Pons (tissue), 1 donor: ENCODE measurements at regions not wholly inside any gene's neighbourhood (a gene's known extent, or its start where the extent isn't known, plus 50 kb on each side); places are given as distances from the start of the nearest gene placed in this dataset.

ENCODE experiments used
- DNase-seq: peaks from one replicate; pipeline ENCODE4 v3.0.0-alpha.2; 2016; ENCODE audit warnings: low spot score

DNA sequence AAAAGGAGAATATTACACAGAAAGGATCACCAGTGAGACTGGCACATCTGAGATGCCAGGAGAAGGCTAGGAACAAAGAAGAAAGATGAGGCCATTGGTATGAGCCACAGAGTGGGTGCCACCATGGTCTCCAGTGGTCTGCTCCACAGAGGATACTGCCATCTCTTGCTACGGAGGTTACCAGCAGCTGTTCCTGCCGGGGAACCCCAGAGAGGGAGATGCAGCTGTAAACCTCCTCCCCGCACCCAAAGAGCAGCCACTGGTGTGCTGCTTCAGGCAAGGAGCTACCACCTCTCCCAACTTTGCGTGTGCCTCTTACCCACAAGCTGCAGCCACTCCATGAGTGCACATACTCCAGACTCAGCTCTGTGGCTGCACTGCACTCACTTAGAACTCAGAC, 201.5 kb upstream of the RTL1 start:
- DNase-seq = no peak

DNA sequence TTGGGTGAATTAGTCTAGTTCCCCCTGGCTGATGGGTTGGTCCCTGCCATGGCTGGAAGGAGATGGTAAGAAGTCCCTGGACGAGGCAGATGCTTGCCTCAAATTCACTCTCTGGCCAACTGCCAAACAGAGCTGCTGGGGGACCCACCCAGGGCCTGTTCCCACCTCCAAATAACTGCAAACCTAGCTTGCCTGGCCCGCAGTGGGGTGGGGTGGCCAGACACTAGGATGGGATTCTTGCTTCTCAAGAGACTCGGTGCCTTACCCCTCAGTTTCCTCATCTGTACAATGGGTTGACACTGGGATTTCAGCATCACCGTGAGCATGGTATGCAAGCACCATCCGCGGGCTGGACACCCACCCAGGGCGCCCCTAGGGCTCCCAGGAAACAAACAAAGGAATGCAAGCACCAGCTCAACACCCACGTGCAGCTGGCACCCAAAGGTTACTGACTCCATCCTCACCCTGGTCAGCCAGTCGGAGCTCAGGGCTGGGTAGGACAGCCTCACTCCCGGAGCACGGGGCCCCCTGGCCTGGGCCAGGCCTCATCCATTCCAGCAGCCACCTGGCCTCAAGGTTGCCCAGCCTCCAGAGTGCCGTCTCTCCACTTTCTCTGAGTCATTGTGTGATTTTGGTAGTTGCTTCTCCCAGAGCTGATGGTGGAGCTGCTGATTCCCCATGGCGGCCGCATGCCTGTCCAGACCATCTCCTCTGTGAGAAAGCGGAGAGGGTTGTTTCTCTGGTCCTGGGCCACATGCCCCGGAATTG, 205.2 kb upstream of the RTL1 start:
- no peak for DNase-seq

DNA sequence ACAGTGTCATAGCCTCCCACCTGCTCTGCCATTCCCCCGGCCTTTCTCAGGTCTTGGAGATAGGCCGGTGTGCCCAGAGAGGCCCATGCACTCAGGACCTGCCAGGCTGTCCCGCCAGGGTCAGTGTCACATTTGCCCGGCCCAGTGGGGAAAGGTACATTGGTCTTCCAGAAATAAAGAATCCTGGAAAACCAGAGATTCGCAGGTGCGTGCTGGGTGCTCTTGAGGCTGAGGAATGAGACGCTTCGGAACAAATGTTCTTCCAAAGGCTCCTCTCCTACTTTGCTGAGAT, 205.8 kb upstream of the RTL1 start:
- no peak for DNase-seq

DNA sequence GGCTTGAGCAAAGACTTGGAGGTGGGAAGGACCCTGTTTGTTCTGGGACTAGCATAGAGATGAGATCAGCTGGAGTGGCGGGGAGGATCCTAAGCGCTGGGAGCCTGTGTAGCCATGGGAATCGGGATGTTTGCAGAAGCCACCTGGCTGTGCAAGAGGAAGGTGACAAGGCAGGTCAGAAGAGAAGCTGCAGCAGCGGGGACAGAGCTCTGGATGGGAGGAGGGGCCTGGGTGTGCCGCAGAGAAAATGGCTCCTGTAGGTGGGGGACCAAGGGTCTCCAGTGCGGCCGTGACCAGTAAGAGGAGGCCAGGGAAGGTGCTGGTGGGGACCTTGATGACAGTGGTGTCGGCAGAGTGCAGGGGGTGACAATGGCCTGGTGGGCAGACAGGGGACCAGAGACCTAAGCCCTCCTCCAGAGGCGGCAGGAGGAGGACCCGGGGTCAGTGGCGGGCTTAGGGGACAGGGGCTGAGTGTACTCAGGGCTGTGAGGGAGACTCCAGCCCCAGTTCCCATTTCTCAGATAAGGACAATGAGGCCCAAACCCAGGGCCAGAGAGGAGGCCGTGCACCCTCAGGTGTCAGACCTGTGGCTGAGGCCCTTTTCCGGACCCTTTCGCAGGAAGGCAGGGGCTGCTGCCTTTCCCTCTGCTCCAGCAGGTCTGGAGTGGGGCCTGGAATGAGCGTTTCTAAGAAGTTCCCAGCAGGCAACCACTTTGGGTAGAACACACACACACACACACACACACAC, 206.6 kb upstream of the RTL1 start:
- no peak for DNase-seq

DNA sequence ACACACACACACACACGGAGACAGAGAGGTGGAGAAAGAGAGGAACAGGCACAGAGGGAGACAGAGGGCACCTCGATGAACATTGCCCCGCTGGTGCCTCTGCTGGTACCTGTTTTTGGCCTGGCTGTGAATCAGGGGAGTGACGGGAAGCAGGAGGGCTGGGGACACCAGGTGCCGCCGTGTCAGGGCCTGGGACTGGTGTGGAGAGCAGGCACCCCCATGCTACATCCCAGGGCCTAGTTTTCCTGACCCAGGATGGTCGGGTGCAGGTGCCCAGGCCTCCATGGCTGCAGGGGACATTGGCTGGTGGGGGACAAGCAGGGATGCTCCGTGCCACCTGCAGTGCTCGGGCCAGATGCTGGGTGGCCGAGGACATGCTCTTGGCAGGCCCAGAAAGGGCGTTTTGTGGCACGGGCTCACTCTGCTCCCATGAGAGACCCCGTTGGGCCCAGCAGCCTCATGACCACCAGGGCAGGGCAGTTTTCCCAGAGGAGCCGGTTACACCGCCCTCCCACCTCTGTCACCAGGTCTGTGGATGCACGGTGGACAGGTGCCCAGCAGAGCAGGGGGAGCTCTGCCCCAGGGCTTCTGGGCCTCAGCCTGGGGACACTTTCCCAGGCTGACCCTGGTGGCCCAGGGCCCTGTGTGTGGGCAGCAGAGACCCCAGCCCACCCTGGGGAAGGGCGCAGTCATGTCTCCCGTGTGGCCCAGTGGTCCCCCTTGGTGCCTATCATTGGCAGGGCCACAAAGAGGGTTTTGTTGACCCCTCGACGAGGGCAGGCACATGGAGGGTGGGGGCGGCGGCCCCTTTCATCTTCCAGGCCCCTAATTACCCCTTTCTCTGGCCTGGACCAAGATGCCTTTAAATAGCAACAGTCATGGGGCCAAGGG, 207.5 kb upstream of the RTL1 start:
- DNase-seq = no peak

DNA sequence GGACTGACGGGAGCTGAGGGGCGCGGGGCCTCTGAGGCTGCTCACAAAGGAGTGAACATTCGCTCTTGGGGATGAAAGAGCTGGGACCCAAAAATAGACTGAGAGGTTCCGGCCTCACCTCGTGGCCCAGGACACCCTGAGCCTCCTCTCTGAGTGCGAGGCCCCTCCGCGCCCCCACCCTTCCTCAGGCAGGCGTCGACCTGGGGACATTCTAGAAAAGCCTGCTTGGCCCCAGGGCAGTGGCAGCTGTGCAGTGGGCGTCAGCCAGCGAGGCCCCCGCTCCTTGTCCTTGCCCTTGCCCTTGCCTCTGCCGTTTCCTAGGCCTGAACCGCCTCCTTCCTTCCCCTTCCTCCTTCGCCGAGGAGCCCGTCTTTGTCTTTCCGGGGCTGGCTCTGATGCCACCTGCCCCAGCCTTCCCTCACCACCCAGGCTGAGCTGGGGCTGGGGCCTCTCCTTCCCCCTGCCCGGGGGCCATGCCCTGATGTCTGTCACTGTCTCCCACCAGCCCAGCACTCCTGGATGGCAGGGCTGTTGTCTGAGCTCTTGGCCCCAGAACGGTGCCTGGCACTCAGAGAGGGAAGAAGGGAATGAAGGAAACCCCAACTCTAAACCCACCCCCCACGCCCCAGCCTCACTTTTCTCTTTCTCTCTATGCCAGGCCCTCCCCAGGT, 208.2 kb upstream of the RTL1 start:
- no peak for DNase-seq

DNA sequence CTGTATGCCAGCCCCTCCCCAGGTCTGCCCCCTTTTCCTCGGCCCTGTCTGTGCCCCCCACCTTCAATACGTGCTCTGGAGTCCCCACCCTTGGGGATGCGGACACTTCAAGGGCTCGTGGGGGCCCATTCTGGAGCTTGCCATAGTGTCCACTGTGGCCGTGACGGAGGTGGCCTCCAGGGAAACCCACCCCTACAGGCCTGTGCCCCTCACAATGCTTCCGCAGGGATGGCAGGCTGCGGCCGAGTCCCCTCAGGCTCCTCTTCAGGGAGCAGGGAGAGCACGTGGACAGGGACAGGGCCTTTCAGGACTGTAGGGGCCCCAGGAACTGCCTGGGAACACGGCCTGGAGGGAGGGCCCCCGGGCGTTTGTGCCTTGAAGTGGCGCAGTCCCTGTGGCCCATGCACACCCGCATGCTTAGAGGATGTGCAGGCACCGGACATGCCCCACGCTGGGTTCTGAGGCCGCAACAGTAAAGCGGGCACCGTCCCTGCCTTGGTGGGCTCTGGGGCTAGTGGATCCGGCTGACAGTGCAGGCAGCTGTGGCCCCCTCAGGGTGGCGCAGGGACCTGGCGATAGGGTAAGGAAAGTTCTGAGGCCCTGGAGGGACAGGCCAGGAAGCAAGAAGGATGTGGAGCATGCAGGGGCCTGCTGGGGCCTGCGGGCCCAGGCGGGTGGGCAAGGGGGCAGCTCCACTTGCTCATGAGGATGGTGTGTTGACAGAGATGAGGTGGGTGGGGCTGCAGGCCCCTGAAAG, 209.0 kb upstream of the RTL1 start:
- no peak for DNase-seq

DNA sequence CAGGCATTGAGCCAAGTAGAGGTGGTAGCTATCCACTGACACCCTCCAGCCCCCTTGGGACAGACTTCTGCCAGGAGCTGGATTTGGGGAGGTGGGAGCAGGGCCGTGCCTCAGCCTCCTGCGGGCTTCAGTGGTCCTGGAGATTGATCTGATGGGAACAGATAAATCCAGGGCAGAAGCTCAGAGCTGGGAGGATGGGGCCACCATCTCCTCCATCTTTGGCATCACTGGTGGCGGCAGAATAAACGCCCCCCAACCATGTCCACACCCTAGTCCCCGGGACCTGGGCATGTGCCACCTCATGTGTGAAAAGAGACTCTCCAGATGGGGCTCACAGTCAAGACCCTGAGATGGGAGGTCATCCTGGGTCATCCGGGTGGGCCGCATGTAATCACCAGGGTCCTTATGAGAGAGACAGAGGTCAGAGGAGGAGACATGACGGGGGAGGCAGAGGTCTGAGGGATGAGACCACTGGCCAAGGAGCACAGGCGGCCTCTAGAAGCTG, 209.6 kb upstream of the RTL1 start:
- no peak for DNase-seq

DNA sequence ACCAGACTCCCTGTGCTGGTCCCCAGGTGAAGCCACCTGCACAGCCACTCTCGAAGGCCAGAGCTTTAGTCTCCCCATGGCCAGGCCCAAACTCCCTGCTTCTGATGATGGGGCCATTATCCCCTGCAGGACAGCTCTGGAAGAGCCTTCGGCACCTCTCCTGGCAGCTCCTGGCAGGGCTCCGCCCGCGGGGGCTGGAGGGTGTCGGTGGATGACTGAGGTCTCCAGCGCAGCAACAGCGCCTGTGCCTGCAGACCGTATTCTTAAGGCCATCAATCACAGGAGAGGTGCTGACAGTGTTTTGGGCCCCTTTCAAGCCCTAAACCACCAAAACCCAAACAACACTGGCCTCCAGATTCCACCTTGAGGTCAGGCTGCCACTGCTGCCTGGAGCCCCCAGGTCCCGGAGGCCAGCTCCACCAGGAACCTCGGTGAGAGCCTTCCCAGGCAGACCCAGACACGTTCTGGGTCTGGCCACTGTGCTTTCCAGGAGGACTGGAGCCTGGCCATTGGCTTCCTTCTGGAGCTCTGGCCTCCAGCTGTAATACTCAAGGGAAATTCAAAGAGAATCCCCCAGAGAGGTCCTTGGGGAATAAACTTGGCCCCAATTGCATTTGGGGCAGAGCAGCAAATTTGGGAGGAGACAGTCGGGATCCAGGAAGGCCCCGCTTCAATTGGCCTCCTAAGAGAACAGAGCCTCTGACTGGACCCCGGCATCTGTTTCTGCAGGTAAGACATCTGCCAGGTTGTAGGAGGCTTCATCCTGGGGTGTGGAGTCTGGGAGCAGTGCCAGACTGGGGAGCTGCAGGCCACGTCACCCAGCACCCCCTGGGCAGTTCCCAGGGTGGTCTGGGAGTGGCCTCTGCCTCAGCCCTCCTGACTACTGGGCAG, 210.6 kb upstream of the RTL1 start:
- no peak for DNase-seq

DNA sequence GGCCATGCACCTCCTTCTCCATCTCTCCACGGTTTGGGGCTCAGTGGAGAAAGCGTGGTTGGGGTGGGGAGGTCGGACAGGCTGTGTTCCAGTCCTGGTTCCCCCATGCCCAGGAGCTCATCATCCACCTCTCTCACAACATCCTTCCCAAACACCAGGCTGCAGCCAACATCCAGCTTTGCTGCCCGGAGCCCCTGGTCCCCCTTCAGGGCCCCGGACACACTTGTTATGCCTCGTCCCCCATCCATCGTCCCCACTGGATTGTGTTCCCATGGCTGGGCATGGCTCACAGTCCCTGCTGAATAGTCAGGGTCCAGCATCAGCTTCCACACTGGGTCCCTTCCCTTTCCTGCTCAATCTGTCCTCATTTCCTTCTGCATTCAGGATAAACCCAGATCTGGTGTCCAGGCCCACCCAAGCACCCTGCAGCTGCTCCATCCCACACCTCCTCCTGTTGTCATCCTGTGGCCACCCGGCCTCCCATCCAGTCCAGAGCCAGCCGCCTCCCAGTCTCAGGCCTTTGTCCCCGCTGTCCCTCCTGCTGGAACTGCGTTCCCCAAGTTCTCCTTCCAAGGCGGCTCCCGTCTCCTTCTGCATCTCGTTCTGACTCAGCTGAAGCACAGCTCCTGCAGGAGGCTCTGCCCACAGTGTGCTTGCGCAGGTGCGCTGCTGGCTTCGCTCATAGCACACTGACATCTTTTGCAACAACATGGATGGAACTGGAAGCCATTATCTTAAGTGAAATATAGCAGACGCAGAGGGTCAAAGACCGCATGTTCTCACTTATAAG, 211.4 kb upstream of the RTL1 start:
- no peak for DNase-seq

DNA sequence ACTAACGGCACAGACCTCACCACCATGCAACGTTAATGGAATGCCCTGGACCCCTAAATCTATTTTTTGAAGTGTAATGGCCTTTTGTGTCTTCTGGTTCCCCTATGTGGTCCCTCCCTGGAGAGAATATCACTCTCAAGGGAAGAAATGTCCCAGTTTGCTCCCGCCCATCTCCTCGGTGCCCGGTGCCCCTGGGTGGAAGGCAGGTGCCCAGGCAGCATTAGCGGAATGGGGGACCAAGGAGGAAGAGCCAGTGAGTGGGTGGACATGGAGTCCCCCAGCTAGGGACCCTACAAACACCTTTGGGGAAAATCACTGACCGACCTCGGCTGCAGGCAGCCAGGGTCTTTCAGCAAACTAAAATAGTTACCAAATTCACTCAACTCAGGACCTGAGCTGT, 212.1 kb upstream of the RTL1 start:
- DNase-seq = no peak

DNA sequence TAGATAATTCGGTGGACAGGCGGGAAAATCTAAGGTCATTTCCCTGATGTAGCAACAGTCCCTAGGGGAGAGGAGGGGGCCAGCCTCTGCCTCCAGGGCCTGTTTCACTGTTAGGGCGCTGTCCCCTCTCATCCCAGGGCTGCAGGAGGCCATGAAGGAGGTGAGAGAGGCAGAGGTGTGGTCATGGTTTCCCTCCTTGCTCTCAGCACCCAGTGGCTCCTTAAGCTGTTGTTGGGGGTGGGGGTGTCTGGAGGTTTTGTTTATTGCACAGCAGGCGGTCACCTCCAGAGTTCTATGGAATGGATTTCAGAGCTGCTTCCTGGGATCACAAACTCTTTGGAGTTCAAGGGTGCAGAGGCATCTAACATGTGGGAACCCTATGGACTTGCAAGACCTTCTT, 212.5 kb upstream of the RTL1 start:
- no peak for DNase-seq

DNA sequence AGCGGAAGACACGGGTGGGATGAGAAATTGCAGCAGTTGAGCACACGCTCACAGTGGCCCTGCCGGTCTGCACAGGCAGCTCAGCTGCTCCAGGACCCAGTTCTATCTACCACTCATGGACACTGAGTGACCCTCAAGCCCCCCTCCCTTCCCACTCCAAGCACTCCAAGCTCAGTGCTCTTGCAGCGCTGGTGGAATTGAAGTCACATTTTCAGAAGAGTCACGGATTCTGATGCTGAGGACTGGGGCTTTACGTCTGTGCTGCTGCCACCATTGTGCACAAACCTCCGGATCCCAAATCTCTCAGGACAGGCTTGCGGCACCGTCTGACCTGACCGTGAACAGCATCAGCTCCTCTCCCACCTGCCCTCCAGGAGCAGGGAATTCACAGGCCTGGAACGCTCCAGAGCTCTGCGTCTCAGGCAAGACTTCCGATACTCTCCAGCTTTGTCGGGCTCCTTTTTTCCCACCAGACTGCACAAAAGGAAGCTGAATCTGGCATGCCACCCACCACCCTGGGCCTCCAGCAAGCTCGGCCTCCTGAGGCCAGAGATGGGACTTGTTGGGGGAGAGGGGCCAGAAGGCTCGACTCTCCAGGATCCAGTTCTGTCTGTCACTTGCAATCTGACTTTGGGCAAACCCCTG, 213.1 kb upstream of the RTL1 start:
- no peak for DNase-seq

DNA sequence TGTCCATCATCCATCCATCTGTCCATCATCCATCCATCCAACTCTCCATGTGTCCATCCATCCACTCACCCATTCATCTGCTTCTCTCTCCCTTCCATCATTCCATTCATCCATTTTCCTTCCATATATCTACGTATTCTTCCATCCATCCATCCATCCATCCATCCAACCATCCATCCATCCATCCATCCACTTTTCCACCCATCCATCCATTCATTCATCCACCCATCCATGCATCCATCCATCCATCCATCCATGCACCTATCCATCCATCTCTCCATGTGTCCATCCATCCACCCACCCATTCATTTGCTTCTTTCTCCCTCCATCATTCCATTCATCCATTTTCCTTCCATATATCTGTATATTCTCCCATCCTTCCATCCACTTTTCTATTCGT, 214.0 kb upstream of the RTL1 start:
- no peak for DNase-seq

DNA sequence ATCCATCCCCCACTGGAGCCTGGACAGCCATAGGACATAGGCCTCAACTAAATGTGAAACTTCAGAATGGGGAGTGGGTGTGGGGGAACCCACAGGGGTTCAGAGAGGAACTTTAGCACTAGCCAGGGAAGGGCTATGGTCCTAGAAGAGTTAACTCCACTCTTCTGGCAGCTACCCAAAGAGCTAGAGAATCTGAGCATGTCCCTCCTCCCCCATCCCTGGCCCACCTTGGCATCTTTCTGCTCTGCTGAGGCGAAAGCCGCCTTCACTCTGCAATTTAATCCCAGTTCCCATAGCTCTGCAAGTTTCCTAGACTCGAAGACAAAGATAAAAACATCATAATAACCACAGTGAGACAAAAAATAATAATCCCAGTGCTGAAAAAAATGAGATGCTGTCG, 214.7 kb upstream of the RTL1 start:
- DNase-seq = no peak

DNA sequence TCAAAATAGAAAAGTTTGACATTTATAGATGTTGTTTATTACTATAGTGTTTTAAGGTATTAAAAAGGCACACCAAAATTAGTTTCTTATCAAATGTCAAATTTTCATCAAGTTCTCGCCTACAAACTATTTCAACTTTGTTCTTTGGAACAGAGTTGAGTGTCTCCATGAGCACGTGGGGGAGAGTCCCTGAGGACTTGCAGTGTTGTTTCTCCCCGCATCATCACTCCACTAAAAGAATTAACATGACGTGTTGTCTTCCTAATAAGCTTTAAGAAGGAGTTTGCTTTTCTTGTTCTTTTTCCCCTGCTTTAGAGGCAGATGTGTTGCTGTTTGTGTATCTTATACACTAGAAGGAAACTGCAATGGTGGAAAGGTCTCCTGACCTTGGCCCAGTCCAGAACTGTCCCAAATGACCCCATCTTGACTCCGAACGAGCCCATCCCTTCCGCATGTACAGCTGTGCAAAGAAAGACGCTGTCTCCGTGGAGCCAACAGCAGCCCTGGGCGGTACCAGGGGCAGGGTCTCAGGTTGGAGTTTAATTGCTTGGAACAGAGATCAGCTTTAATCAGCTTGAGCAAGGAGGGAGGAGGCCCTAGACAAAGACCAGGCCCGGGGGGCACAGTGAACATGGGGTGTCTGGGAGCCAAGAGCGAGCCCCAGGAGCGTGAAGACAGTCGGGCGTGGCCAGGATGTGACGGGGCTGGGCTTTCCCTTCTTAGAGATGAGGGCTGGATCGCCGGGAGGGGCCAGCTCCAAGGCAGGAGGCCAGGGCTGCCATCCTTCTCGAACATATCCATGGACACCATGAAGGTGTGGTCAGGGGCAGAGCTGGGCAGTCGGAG, 215.4 kb upstream of the RTL1 start:
- DNase-seq = no peak

DNA sequence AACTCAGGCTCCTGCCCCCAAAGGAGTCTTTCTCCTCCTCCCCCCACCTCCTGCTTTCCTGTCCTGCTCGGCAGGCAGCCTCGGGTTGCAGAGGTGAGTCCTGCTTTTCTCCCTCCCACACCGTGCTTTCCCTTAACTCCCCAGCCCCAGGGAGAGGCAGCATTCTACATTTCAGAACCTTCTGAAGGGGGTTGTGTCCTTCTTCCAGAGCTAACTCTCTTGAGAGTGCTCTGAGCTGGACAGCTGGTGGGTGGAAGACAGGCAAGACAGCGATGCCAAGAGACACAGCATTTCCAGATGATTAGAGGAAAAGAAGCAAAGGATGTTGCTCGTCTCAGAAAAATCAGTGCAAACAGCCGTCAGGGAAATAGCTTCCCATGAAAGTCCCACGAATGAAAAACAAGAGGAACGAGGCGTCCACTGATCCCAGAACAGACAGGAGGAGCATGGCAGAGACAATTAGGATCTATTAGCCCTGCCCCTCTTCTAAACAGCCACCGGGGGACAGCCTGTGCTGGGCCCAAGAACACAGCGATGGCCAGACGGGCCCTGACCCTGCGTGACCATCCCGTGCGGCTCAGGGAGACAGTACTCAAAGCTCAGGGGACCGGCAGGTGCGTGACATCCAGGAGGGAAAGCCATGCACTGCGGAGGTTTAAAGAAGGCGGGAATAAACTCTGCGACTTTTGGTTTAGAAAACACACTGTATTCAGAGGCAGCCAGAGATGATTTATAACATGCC, 216.5 kb upstream of the RTL1 start:
- DNase-seq = no peak
